HL-60 (cell line): ENCODE measurements at regions not wholly inside any gene's neighbourhood (a gene's known extent, or its start where the extent isn't known, plus 50 kb on each side); places are given as distances from the start of the nearest gene placed in this dataset.

Source experiments
- DNase-seq, 2 experiments: peaks; one replicate each; pipeline ENCODE4 v3.0.0-alpha.2; 2010 to 2020; ENCODE audit warnings: low read depth in 1 of 2, low spot score in 1 of 2
- H3K27ac ChIP-seq: fragments of 250-450 bp; sonication (Bioruptor Pico); replicated peaks from 2 replicates; pipeline ENCODE4 v1.5.1; 2020; ENCODE audit warnings: mild to moderate bottlenecking, moderate library complexity
- H3K27me3 ChIP-seq: fragments of 250-450 bp; sonication (Bioruptor Pico); 2 replicates; pipeline ENCODE4 v1.5.1; 2021; ENCODE audit warnings: mild to moderate bottlenecking, moderate library complexity; ENCODE audit not compliant: insufficient read depth, poor library complexity, severe bottlenecking
- H3K4me3 ChIP-seq: replicated peaks from 2 replicates; pipeline ENCODE4 v1.5.1; 2011; ENCODE audit warnings: mild to moderate bottlenecking, control low read depth, low read length; ENCODE audit not compliant: insufficient read depth
- GABPA ChIP-seq: IDR thresholded peaks from 2 replicates; pipeline ENCODE4 v1.6.1; 2012; ENCODE audit warnings: low read depth
- POLR2AphosphoS5 ChIP-seq: IDR thresholded peaks from 2 replicates; pipeline ENCODE4 v1.6.1; 2012; ENCODE audit warnings: low read depth
- REST ChIP-seq: IDR thresholded peaks from 2 replicates; pipeline ENCODE4 v1.6.1; 2012; ENCODE audit warnings: low read depth; ENCODE audit not compliant: insufficient replicate concordance
- SPI1 ChIP-seq: IDR thresholded peaks from 2 replicates; pipeline ENCODE4 v1.6.1; 2012; ENCODE audit warnings: low read depth, mild to moderate bottlenecking, borderline replicate concordance
- TF ChIP-seq, protein P1 (sequence below): IDR thresholded peaks from one replicate; pipeline ENCODE4 v1.5.1; 2011; ENCODE audit warnings: low read length, control low read depth, inconsistent platforms; ENCODE audit not compliant: insufficient read depth

- DNase-seq = no peak
- TF ChIP-seq POLR2AphosphoS5 = no peak
- TF ChIP-seq, protein P1, sequence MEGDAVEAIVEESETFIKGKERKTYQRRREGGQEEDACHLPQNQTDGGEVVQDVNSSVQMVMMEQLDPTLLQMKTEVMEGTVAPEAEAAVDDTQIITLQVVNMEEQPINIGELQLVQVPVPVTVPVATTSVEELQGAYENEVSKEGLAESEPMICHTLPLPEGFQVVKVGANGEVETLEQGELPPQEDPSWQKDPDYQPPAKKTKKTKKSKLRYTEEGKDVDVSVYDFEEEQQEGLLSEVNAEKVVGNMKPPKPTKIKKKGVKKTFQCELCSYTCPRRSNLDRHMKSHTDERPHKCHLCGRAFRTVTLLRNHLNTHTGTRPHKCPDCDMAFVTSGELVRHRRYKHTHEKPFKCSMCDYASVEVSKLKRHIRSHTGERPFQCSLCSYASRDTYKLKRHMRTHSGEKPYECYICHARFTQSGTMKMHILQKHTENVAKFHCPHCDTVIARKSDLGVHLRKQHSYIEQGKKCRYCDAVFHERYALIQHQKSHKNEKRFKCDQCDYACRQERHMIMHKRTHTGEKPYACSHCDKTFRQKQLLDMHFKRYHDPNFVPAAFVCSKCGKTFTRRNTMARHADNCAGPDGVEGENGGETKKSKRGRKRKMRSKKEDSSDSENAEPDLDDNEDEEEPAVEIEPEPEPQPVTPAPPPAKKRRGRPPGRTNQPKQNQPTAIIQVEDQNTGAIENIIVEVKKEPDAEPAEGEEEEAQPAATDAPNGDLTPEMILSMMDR = no peak
- TF ChIP-seq GABPA = no peak
- no peak for TF ChIP-seq REST
- no peak for TF ChIP-seq SPI1
- H3K27me3 ChIP-seq = no peaks in the 10 kb centered on the region
- no peak overlapping the region for H3K4me3 ChIP-seq
- no peak overlapping the region for H3K27ac ChIP-seq
Observed at GRCh38 chr6:85134172-85134571, 315.7 kb upstream of the NT5E start.

- no peak for DNase-seq
- H3K4me3 ChIP-seq = no peak overlapping the region
- no peaks in the 10 kb centered on the region for H3K27me3 ChIP-seq
- TF ChIP-seq REST (no peak), SPI1 (no peak), GABPA (no peak), POLR2AphosphoS5 (no peak)
- TF ChIP-seq, protein P1 = no peak
- H3K27ac ChIP-seq = no peak overlapping the region
Observed at GRCh38 chr6:85132091-85132490, 317.8 kb upstream of the NT5E start.

DNA sequence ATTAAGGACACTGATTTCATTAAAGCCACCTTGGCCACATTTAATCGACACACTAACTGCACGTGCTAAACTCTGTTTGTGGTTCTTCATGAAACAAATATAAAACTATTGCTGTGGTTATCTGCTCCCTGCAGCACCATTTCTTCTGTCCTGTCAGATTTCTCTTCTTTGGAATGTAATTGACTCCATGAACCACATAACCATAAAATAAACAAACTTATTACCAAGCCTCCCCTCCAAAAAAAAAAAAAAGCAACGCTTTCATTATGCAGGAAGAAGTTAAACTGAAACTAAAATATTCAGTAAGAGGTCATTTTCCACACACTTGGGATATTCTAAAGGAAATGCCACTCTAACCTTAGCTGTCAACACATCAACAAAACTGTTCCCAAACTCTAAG, 319.1 kb upstream of the NT5E start:
- no peaks in the 10 kb centered on the region for H3K27me3 ChIP-seq
- no peak for DNase-seq
- TF ChIP-seq GABPA = no peak
- TF ChIP-seq, protein P1 = no peak
- TF ChIP-seq SPI1 = no peak
- TF ChIP-seq REST = no peak
- TF ChIP-seq POLR2AphosphoS5 = no peak
- no peak overlapping the region for H3K27ac ChIP-seq
- H3K4me3 ChIP-seq = no peak overlapping the region
